CD4-positive, alpha-beta T cell treated with Interferon gamma for 1 hour (primary cell): ENCODE measurements at regions not wholly inside any gene's neighbourhood (a gene's known extent, or its start where the extent isn't known, plus 50 kb on each side); places are given as distances from the start of the nearest gene placed in this dataset.

Experiments
- DNase-seq: peaks from one replicate; pipeline ENCODE4 v3.0.0-alpha.2; 2020

DNA sequence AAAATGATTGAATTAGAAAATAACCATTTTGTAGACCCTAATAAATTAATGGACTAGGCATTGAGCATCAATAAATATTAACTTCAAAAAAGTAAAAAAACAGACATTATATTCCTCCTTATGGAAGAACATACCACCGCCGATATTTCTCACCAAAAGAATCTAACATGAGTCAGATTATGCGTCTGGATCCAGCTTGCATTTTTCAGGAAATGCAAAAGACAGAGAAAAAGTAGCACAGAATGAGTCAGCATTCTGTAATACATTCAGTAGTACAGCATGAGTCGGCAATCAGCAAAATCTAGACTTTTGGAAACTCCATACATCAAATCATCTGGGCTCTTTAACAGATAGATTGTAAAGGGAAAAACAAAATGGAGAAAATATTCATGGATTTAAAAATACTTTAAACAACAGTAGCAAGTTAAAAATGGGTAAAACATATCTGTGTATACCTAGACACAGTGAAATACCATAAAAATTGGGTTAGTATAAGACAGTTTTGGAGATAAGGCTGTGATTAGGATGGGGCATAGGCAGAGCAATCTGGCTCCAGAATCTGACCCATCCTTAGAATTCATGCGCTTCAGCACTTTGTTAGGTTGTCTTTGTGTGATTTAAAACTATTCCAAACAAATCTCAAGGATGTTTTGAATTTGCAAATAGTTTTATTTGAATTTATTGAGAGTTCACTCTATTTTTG is 633.0 kb upstream of the FAM241A start:
- DNase-seq = no peak

DNA sequence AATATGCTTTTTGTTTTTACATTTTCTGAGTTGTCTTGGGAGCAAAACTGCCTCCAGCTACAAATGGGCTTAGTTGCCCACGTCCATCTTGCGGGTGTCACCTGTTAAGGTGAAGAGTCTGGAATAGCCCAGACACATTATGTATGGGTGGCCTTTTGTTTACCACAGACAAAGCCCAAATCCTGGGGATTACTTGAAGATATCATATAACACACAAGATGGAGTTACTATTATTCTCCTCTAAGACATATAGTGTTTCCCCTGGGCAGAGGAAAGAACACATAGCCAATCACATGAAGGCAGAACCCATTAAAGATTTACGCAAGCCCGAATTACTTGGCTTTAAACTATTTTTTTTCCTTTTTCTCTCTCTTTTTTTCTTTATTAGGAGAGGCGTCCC is 625.6 kb upstream of the FAM241A start:
- no peak for DNase-seq

DNA sequence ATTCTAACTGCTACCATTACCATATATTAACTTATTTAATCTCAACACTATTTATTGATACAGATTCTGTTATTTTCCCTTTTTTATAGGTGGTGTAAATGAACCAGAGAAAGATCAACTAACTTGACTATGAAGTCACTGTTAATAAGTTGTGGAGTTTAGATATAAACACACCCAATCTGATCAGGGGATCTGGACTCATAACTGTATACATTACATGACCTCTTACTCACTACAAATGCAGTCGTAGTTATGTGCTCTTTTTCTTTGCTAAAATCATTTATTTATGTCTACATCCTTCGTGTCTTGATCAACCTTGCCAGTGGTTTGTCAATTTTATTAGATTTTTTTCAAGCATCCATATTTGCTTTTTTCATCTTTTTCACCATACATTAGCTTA is 614.8 kb upstream of the FAM241A start:
- DNase-seq = no peak

DNA sequence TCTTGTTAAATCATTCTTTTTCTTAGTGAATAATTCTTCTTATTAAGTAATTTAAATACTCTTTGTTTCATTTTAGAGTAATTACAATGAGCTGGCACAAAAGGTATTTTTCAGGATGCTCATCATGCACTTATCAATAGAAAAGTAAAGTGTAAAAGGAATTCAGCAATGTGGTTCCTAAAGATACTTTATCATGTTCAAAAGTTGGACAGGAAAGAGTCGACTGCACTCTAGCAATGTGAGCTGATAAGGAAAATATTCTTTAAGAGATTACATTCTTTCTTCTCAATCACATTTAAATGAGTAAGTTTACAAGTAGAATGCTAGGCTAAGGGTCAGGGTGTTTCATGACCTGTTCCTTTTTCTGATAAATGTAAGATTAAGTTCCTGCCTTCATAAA is 609.5 kb upstream of the FAM241A start:
- no peak for DNase-seq

DNA sequence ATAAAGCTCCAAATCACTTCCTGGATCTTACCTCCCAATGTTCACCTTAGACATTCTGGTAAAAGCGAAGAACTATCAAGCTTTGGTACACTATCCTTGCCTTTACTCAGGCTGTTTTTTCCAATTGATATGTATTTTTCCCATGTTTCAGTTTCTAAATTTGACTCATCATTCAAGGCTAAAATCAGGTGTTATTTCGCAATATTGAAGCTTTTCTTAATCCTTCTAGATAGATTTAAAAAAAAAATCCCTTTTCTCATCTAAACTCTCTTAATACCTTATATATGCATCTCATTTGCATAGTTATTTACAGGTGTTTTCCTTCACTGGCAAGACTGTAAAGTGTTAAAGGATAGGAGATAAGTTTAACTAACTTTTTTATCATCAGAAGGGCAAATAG is 608.1 kb upstream of the FAM241A start:
- DNase-seq = no peak

DNA sequence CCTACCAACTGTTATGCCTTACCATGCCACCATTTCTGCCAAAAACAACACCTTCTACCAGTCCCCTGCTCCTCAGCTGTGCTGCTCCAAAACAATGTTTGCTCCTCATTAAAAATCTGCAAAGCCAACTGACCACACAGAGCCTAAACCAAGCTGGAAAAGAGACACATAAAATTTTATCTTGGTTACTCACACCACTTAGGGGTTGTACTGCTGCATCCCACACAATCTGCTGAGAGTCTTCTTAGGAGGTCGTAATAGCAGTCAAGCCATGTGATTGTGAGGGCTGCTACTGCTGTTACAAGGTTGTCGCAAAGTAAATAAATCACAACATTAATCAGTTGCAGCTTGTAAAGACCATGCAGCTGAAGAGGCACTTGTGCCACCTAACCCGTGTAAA is 607.4 kb upstream of the FAM241A start:
- no peak for DNase-seq

DNA sequence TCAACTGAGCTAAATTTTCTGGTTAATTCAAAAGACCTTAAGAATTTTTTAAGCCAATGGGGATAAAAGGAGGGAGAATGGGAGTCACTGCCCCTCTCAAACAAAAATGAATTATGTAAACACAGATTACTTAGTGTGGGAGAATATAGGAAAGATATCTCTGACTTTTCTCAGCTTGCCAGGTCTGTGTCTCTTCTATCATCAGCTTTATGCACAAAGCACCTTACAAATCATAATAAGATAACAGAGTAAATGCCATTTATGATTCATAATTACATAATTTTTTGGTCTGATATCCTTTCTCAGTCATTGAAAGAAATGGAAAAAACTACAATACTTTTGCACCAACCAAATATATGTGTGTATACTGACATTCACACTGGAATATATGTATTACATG is 604.6 kb upstream of the FAM241A start:
- DNase-seq = no peak

DNA sequence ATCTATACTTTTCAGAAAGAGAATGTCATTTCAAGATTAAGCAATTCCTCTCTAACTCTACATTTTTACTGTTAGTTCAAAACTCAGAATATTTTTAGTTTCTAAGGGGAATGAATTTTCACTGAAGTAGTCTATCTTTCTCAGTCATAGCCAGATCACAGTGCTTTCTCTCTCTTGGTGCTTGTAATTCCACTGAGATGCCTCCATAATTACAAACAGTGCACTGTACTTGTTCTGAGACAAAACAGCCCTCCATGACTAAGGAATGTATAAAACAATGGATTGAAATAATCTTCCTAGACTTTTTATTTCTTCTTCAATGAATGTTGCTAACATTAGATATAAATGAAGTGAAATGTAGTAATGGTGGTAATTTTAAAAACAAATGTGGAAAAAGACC is 603.2 kb upstream of the FAM241A start:
- no peak for DNase-seq

DNA sequence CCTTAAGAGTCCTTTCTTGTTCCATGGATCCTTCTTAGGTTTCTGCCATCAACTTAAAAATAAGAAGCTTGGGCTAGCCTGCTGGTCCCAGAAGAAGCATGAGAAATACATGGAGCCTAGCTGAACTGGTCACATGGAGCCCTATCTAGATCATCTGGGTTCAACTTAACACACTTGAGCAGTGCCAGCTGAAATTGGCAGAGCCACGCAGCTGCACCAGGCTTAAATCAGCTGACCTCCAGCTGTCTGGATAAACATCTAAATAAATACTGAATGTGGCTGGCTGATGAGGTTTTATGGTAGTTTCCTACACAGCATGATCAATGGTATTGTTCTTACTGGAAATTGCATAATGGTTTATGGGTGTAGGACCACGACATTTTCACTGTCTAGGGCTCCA is 598.4 kb upstream of the FAM241A start:
- no peak for DNase-seq

DNA sequence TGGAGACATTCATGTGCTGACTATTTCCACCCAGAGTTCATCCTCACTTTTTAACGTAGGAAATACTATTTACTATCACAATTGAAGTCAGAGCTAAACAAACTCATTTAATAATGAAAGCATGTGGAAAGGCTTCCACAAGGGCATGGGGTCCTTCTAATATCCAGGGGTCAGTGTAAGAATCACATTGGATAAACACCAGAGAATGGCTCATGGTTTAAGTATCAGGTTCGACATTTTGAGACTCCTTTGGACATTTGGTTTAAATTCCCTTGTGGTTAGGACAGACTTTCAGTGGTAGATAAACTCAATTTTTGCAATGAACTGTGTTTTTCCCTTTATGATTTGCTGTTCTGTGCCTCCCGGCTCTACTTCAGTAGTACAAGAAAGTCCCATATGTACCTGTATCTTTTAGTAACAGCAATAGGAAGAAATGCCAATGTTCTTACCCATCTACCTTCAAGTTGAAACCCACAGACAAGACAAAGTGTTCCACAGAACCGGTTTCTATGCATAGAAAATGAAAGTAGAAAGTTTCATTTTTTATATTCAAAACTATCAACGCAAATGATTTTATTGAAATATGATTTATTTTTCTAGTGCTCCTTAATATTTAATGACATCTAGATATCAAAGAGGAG is 589.0 kb upstream of the FAM241A start:
- DNase-seq = no peak

DNA sequence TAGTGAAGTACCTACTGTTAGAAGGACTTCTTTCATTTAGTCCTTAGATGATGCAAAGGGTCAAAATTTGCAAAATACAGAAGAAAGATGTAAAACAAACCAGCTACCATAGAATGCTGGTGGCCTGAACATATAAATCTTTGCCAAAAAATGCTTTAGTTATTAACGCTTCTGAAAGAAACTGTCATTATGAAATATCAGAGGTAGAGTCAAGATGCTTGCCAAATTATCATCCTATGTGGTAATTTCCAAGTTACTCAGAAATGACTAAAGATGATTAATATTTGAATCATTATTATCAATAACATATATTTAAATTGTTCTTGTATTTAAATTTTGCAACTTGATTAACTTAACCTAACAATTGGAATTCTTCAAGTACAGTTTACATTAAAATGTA is 588.4 kb upstream of the FAM241A start:
- no peak for DNase-seq

DNA sequence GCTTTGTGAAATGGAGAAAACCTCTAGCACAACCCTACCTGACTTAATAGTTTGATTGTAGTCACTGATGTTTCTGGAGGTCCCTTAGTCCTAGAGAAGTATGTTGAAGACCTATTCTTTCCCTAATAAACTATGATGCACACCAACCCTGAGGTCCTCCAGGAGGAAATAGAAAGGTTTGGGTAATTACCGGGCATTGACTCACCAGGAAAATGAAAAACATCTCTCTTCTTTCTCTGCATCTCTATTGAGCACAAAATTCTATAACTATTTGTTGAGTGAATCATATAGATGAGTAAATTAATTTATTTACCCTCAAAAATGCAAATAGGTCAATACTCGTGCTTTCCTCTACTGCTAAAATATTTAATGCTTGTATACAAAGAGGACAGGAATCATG is 582.4 kb upstream of the FAM241A start:
- DNase-seq = no peak

DNA sequence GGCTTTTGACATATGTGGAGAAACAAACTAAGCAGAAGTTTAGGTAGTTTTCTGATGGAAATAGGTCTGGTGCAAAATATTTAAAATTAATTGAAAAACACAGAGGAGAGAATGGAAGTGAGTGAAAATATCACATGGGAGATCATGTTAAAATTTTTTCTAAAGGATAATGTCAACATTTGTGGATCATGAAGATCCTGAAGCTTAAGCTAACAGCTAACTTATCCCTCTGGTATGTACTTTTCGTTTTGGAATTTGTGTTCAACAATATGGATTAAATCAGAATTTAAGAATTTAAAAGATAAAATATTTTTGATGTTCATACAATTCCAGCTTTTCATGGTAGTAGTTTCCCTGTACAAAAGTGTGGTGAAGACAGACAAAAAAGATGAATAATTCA is 572.8 kb upstream of the FAM241A start:
- no peak for DNase-seq

DNA sequence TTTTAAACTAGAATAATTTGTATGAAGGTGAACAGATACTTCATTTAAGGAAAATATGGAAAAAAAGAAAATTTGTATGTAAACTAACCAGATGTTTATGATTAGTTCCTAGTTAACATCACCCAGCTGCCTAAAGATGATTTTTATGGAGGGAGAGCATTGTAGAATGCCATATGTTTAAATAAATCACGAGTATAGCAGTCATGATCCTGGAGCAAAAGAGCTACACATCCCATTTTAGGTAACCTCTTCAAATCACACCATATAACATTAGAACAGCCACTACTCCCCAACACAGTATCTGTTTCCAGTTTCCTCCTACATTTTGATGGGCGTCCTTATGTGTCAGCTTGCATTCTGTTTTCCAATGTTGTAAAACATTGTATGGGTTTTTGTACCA is 571.9 kb upstream of the FAM241A start:
- no peak for DNase-seq

DNA sequence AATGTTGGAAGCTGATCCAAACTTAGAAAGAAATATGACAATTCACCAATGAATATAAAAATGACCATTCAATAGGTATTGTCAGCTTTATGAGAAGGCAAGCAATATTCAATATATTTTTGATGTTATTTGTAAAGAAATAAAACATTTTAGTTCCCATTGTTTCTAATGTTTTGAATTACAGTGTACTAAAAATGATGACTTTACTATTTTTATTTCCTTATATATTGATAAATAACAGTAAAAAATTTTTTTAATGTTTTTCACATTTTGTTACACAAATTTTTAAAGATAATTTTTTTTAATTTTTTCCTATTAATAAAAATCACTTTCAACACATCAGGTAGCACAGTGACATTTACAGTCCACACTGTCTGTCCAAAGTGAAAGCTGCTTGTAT is 565.5 kb upstream of the FAM241A start:
- no peak for DNase-seq

DNA sequence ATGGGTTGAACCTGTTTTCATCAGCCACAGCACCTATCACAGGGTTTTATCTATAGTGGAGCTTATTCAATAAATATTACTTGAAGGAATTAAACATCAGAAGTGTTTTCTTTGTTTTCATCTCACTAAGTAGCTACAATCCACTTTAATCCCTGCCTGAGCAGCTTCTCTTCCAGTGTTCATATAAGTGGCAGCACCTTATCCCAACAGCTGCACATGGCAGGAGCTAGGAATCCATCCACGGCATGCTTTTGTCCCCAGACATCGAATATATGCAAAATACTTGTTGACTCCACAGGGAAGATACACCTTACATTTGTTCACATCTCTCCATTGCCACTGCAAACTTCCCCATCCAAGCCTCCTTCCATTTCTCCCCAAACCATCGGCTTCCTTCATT is 549.8 kb upstream of the FAM241A start:
- no peak for DNase-seq

DNA sequence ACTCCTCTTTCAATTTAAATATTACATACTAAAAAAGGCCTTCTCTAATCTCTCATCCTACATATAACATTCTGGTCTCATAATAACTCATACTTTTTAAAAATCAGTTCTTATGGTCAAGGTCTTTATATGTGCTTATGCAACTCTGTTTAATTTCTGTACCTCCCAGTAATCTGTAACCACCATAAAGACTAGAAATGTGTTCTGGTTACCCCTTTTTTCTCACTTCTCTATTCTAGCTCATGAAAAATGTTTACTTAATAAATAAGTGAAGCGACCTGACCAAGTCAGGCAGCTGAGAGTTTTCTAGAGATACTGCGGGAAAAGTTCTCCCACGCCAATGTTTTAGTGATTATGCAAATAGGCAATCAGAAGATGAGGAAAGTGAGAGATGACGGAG is 548.8 kb upstream of the FAM241A start:
- no peak for DNase-seq

DNA sequence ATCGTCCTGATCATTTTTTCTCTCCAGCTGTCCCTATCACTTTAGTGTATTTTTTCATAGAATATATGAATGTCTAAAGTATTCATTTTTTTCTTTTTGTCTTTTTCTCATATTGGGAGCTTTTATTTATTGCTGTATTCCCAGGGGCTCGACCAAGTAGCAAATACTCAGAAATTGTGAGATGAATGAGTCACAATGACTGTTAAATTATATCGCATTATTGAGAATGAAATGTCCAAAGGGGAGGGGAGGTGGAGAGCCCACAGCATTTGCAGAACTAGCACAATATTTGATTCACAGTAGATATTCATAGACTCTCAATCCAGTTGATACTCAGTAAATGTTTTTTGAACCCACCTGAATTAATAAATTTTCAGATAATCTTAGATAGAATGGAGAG is 543.6 kb upstream of the FAM241A start:
- DNase-seq = no peak

DNA sequence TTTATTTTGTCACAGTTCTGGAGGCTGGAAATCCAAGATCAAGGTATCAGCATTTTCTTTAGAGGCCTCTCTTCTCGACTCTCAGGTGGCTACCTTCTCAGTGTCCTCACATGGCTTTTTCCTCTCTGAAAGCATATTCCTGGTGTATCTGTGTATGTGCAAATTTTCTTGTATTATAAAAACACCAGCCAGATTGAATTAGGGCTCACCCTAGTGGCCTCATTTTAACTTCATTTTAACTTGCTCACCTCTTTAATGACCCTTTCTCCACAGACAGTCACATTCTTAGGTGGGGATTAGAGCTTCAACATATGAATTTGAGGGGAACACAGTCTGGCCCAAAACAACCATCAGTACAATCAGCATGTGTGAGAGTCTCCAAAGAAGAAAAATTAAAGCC is 542.4 kb upstream of the FAM241A start:
- no peak for DNase-seq

DNA sequence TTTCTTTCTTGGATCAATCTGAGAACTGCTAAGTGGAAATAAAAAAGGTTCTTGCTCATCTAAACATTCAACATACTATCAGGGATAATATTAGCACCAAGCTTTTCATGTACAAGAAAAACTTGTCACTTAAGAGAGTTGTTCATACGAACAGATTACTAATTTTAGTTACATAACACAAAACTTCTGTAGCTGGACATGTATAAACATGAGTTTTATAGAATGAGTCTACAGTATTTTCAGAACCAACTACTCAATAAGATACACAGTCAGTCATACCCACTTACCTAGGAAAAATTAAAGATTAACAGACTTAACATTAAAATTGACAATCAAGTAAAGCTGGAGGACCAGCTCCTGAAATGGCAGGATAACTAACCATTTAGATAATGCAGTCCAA is 540.1 kb upstream of the FAM241A start:
- no peak for DNase-seq

DNA sequence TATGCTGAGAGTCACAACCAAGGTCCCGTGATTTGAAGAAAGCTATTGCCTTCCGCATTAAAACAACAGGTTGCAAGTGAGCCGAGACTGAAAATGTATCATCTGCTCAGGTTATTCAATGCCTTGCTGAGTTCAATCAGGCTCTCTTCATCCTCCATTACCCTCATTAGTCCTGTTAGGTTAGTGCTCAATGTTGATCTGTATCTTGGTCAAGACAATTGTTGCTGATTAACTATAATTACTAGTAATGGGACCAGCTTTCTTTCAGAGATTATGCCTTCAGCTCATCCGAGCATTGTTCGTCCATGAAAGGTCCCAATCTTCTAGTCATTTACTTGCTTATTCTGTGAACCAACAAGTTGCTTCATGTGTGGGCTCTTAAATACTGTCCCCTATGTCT is 534.6 kb upstream of the FAM241A start:
- no peak for DNase-seq

DNA sequence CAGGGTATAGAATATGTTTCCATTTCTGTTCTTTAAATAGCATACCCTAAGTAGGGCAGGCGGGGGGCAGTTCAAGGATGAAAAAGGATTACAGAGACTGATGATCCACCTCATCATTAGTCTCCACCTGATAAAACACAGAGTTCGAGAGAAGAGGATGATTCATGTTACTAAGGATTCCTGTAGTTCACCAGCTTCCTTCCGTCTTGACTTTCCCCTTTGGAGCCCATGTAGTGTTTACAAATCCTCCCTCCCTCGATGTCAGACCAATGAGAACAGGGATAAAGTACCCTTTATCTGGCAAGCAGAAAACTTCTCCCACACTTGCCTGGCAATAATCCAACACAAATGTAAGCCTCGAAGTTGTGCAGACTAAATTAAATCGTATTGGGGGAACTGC is 526.3 kb upstream of the FAM241A start:
- no peak for DNase-seq

DNA sequence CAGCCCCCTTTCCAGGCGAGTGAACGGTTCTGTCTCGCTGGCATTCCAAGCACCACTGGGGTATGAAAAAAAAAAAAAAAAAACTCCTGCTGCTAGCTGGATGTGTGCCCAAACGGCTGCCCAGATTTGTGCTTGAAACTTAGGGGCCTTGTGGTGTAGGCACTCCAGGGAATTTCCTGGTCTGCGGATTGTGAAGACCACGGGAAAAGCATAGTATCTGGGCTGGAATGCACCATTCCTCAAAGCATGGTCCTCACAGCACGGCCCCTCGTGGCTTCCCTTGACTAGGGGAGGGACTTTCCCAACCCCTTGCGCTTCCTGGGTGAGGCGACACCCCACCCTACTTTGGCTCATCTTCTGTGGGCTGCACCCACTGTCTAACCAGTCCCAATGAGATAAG is 516.8 kb upstream of the FAM241A start:
- no peak for DNase-seq

DNA sequence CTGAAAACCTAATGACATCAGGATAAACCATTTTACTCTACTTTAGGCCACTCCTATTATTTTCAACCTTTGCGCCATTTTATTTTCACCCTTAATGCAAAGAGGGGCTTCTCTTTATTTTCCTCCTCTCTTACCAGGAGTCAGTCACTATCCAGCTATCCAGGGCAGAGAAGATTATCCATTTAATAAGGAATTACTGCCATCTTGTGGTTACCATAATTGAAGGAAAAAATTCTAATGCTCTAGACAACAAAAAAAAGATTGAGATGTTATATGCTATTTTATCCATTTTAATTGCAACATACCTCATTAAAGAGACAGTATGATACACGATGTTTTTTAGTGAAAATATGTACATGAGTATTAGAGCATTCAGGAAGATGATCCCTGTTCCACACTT is 514.5 kb upstream of the FAM241A start:
- no peak for DNase-seq
